ENCODE measurements at regions not wholly inside any gene's neighbourhood (a gene's known extent, or its start where the extent isn't known, plus 50 kb on each side); places are given as distances from the start of the nearest gene placed in this dataset.

GRCh38 chr9:75233011-75233410 is 144.7 kb downstream of the OSTF1 start:
- Histone ChIP-seq H2AK5ac (ENCODE audit: low read length) (no peak overlapping the region), H3K9me3 (ENCODE audit: insufficient read depth, low read depth, low read length) (peaks cover 10% of the 10 kb centered on the region), H3K79me2 (ENCODE audit: control insufficient read depth, insufficient read depth, low read length, poor library complexity) (no peaks in the 10 kb centered on the region), H3K14ac (ENCODE audit: low read length) (no peak overlapping the region), H3K79me1 (ENCODE audit: low read length) (no peaks in the 10 kb centered on the region), H3K4me3 (ENCODE audit: low read depth, low read length) (no peak overlapping the region), H2BK5ac (ENCODE audit: low read depth, low read length, poor library complexity) (no peak overlapping the region), H2AFZ (ENCODE audit: insufficient read depth, low read length, poor library complexity) (no peak overlapping the region), H3K4ac (ENCODE audit: low read depth, low read length) (no peak overlapping the region), H3K23ac (ENCODE audit: low read length) (no peak overlapping the region), H4K91ac (ENCODE audit: low read depth, low read length) (no peak overlapping the region), H2BK12ac (ENCODE audit: low read length) (no peak overlapping the region), H3K4me1 (ENCODE audit: control insufficient read depth in 1 of 2, insufficient read depth in 2 of 2, low read length in 2 of 2) (no peaks in the 10 kb centered on the region), H3K4me2 (ENCODE audit: low read length) (no peak overlapping the region), H4K12ac (ENCODE audit: low read depth, low read length) (no peak overlapping the region), H4K8ac (ENCODE audit: low read depth, low read length) (no peak overlapping the region), H3K18ac (ENCODE audit: low read length) (no peak overlapping the region), H3K27me3 (ENCODE audit: insufficient read depth, low read length) (no peaks in the 10 kb centered on the region), H3K9ac (ENCODE audit: low read length) (no peak overlapping the region), H3K27ac (ENCODE audit: low read depth, low read length) (no peak overlapping the region), H2BK120ac (ENCODE audit: insufficient read depth, low read length, poor library complexity) (no peak overlapping the region), H3K36me3 (ENCODE audit: control insufficient read depth in 1 of 2, insufficient read depth in 2 of 2, low read length in 2 of 2) (no peaks in the 10 kb centered on the region)
- no CpG with 5 or more reads among the region's 5 CpGs for WGBS (ENCODE audit: extremely low coverage, insufficient coverage, insufficient read length)
- DNase-seq: no peak

- WGBS (ENCODE audit: extremely low coverage, insufficient coverage, insufficient read length): no CpG with 5 or more reads among the region's 2 CpGs
These were observed 147.3 kb downstream of the OSTF1 start for GRCh38 chr9:75235632-75236031.

DNA sequence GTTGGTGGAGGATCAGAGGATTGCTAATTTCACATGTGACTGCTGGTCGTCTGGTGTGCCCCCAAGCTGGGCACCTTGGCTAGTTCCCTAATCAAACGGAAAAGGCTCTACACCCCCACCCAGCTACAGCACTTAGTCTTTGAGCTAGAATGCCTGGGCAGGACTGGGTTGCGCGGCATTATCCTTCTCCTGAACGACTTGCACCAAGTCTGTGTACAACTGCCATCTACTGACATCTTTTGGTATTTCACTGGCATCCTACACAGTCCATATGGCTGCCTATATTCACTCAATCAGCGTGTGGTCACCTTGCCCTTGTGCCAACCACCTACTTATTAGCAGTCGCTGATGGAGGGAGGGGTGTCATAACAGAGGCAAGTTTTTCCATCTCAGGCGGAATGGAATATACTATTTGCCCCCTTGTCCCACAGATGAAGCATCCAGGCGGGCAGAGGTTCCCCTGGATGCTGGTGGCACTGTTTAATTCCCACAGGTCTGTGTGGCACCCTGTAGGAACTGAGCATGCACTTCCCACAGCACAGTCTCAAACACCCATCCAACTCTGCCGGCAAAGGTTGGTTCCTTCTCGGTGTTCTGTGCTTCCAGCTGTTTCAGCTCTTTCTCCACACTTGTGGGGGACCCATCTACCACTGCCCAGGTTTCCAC is 150.1 kb downstream of the OSTF1 start:
- Histone ChIP-seq H4K12ac (ENCODE audit: low read depth, low read length) (no peak overlapping the region), H2BK12ac (ENCODE audit: low read length) (no peak overlapping the region), H3K79me2 (ENCODE audit: control insufficient read depth, insufficient read depth, low read length, poor library complexity) (no peaks in the 10 kb centered on the region), H3K9me3 (ENCODE audit: insufficient read depth, low read depth, low read length) (peaks cover 10% of the 10 kb centered on the region), H4K91ac (ENCODE audit: low read depth, low read length) (no peak overlapping the region), H3K79me1 (ENCODE audit: low read length) (no peaks in the 10 kb centered on the region), H2AFZ (ENCODE audit: insufficient read depth, low read length, poor library complexity) (no peak overlapping the region), H3K4me1 (ENCODE audit: control insufficient read depth in 1 of 2, insufficient read depth in 2 of 2, low read length in 2 of 2) (no peaks in the 10 kb centered on the region), H3K18ac (ENCODE audit: low read length) (no peak overlapping the region), H3K4ac (ENCODE audit: low read depth, low read length) (no peak overlapping the region), H2BK5ac (ENCODE audit: low read depth, low read length, poor library complexity) (no peak overlapping the region), H3K14ac (ENCODE audit: low read length) (no peak overlapping the region), H3K27me3 (ENCODE audit: insufficient read depth, low read length) (no peaks in the 10 kb centered on the region), H3K4me3 (ENCODE audit: low read depth, low read length) (no peak overlapping the region), H4K8ac (ENCODE audit: low read depth, low read length) (no peak overlapping the region), H3K23ac (ENCODE audit: low read length) (no peak overlapping the region), H3K27ac (ENCODE audit: low read depth, low read length) (no peak overlapping the region), H3K4me2 (ENCODE audit: low read length) (no peak overlapping the region), H2AK5ac (ENCODE audit: low read length) (no peak overlapping the region), H2BK120ac (ENCODE audit: insufficient read depth, low read length, poor library complexity) (no peak overlapping the region), H3K9ac (ENCODE audit: low read length) (no peak overlapping the region), H3K36me3 (ENCODE audit: control insufficient read depth in 1 of 2, insufficient read depth in 2 of 2, low read length in 2 of 2) (no peaks in the 10 kb centered on the region)
- WGBS (ENCODE audit: extremely low coverage, insufficient coverage, insufficient read length): no CpG with 5 or more reads among the region's 11 CpGs
- DNase-seq: peak; percentile 74 to 89

More at GRCh38 chr9:75235632-75236031, 147.3 kb downstream of the OSTF1 start:
- DNase-seq: peak; percentile 71 to 86
- Histone ChIP-seq H3K23ac (ENCODE audit: low read length) (no peak overlapping the region), H2BK12ac (ENCODE audit: low read length) (no peak overlapping the region), H3K4me3 (ENCODE audit: low read depth, low read length) (no peak overlapping the region), H3K27me3 (ENCODE audit: insufficient read depth, low read length) (no peaks in the 10 kb centered on the region), H3K14ac (ENCODE audit: low read length) (no peak overlapping the region), H2AK5ac (ENCODE audit: low read length) (no peak overlapping the region), H3K18ac (ENCODE audit: low read length) (no peak overlapping the region), H3K79me1 (ENCODE audit: low read length) (no peaks in the 10 kb centered on the region), H2AFZ (ENCODE audit: insufficient read depth, low read length, poor library complexity) (no peak overlapping the region), H3K9ac (ENCODE audit: low read length) (no peak overlapping the region), H3K9me3 (ENCODE audit: insufficient read depth, low read depth, low read length) (peaks cover 10% of the 10 kb centered on the region), H4K12ac (ENCODE audit: low read depth, low read length) (no peak overlapping the region), H3K4me1 (ENCODE audit: control insufficient read depth in 1 of 2, insufficient read depth in 2 of 2, low read length in 2 of 2) (no peaks in the 10 kb centered on the region), H3K4me2 (ENCODE audit: low read length) (no peak overlapping the region), H4K91ac (ENCODE audit: low read depth, low read length) (no peak overlapping the region), H2BK5ac (ENCODE audit: low read depth, low read length, poor library complexity) (no peak overlapping the region), H4K8ac (ENCODE audit: low read depth, low read length) (no peak overlapping the region), H3K36me3 (ENCODE audit: control insufficient read depth in 1 of 2, insufficient read depth in 2 of 2, low read length in 2 of 2) (no peaks in the 10 kb centered on the region), H3K27ac (ENCODE audit: low read depth, low read length) (no peak overlapping the region), H3K4ac (ENCODE audit: low read depth, low read length) (no peak overlapping the region), H3K79me2 (ENCODE audit: control insufficient read depth, insufficient read depth, low read length, poor library complexity) (no peaks in the 10 kb centered on the region), H2BK120ac (ENCODE audit: insufficient read depth, low read length, poor library complexity) (no peak overlapping the region)

DNA sequence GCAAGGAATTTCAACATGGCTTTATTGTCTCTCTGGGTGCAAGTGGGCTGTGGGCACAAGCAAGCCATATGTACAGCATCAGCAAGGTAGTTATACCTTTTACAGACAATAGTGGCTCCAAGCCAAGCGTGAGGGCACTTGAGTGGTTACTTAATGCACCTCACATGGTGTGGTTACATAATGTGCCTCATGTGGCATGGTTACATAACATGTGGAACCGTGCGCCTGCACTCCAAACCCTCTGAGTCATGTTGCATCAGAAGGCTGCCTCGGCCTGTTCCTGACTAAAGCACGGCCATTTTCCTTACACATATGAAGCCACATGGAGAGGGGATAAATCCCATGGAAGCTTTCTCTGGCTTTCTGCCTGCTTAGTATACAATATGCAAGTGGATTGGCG is 150.9 kb downstream of the OSTF1 start:
- Histone ChIP-seq H4K12ac (ENCODE audit: low read depth, low read length) (no peak overlapping the region), H3K27ac (ENCODE audit: low read depth, low read length) (no peak overlapping the region)

More for the DNA sequence above, 150.9 kb downstream of the OSTF1 start:
- Histone ChIP-seq H4K8ac (ENCODE audit: low read depth, low read length) (no peak overlapping the region), H2BK5ac (ENCODE audit: low read depth, low read length, poor library complexity) (no peak overlapping the region), H3K4me2 (ENCODE audit: low read length) (no peak overlapping the region), H3K14ac (ENCODE audit: low read length) (no peak overlapping the region), H2AK5ac (ENCODE audit: low read length) (no peak overlapping the region), H3K27me3 (ENCODE audit: insufficient read depth, low read length) (no peaks in the 10 kb centered on the region), H3K9me3 (ENCODE audit: insufficient read depth, low read depth, low read length) (peaks cover 10% of the 10 kb centered on the region), H2BK12ac (ENCODE audit: low read length) (no peak overlapping the region), H3K79me1 (ENCODE audit: low read length) (no peaks in the 10 kb centered on the region), H4K91ac (ENCODE audit: low read depth, low read length) (no peak overlapping the region), H3K18ac (ENCODE audit: low read length) (no peak overlapping the region), H3K4me3 (ENCODE audit: low read depth, low read length) (no peak overlapping the region), H3K9ac (ENCODE audit: low read length) (no peak overlapping the region), H3K4me1 (ENCODE audit: control insufficient read depth in 1 of 2, insufficient read depth in 2 of 2, low read length in 2 of 2) (no peaks in the 10 kb centered on the region), H3K36me3 (ENCODE audit: control insufficient read depth in 1 of 2, insufficient read depth in 2 of 2, low read length in 2 of 2) (no peaks in the 10 kb centered on the region), H3K79me2 (ENCODE audit: control insufficient read depth, insufficient read depth, low read length, poor library complexity) (no peaks in the 10 kb centered on the region), H2BK120ac (ENCODE audit: insufficient read depth, low read length, poor library complexity) (no peak overlapping the region), H3K4ac (ENCODE audit: low read depth, low read length) (no peak overlapping the region), H3K23ac (ENCODE audit: low read length) (no peak overlapping the region), H2AFZ (ENCODE audit: insufficient read depth, low read length, poor library complexity) (no peak overlapping the region)
- WGBS (ENCODE audit: extremely low coverage, insufficient coverage, insufficient read length): no CpG with 5 or more reads among the region's 6 CpGs
- DNase-seq: peak; percentile 40 to 74

Measured in trophoblast cell (in vitro differentiated cells and primary cell).